ENCODE measurements at regions not wholly inside any gene's neighbourhood (a gene's known extent, or its start where the extent isn't known, plus 50 kb on each side); places are given as distances from the start of the nearest gene placed in this dataset.

- TF ChIP-seq CTCF (IDR thresholded peaks at IDR 0.05) = no peak
- TF ChIP-seq ZFX (IDR thresholded peaks at IDR 0.05; ENCODE audit: borderline replicate concordance) = no peak
Measured at GRCh38 chr12:127270193-127270592, 996.8 kb upstream of the TMEM132C start.
